ENCODE measurements at regions not wholly inside any gene's neighbourhood (a gene's known extent, or its start where the extent isn't known, plus 50 kb on each side); places are given as distances from the start of the nearest gene placed in this dataset.

- no peak overlapping the region for H2BK120ac ChIP-seq (ENCODE audit: low read depth, low read length)
- no peaks in the 10 kb centered on the region for H4K20me1 ChIP-seq (ENCODE audit: insufficient read depth, low read length)
- no peak overlapping the region for H3K9ac ChIP-seq (ENCODE audit: low read depth, low read length)
- no peaks in the 10 kb centered on the region for H3K9me3 ChIP-seq (ENCODE audit: control insufficient read depth, insufficient read depth, low read length)
- intact Hi-C loops (cut with micrococcal nuclease) (no loop called here), dilution Hi-C loops (cut with HindIII; ENCODE audit: low sequenced_read_pairs, unreplicated experiment) (no loop called here), in situ Hi-C loops (cut with MboI; ENCODE audit: low sequenced_read_pairs) (no loop called here)
- H3K27me3 ChIP-seq (ENCODE audit: control insufficient read depth, insufficient read depth, low read length): no peaks in the 10 kb centered on the region
- H3K18ac ChIP-seq (ENCODE audit: low read depth, low read length): no peak overlapping the region
- ChIA-PET CTCF (no interaction called here), POLR2A (ENCODE audit: unreplicated experiment) (no interaction called here)
- no peak overlapping the region for H3K27ac ChIP-seq (ENCODE audit: insufficient read depth, low read length)
- TF ChIP-seq CHD1 (IDR thresholded peaks at IDR 0.05; ENCODE audit: low read depth, low read length) (no peak), FOS (IDR thresholded peaks at IDR 0.05; ENCODE audit: low read depth, low read length) (no peak), RFX5 (IDR thresholded peaks at IDR 0.05; ENCODE audit: low read depth, low read length) (no peak), USF2 (IDR thresholded peaks at IDR 0.05; ENCODE audit: low read depth, low read length) (no peak), CTCF (conservative IDR thresholded peaks at IDR 0.05; ENCODE audit: low read depth, low read length) (no peak), RCOR1 (IDR thresholded peaks at IDR 0.05; ENCODE audit: insufficient replicate concordance, low read length) (no peak), MXI1 (IDR thresholded peaks at IDR 0.05; ENCODE audit: borderline replicate concordance, low read depth, low read length) (no peak), BHLHE40 (IDR thresholded peaks at IDR 0.05; ENCODE audit: low read depth, low read length) (no peak), CEBPB (IDR thresholded peaks at IDR 0.05; ENCODE audit: low read depth, low read length) (no peak)
- H2AK9ac ChIP-seq (replicated peaks; ENCODE audit: low read depth, low read length, poor library complexity): no peak overlapping the region
- no peaks in the 10 kb centered on the region for H3K79me1 ChIP-seq (ENCODE audit: low read depth in 1 of 2, low read length in 2 of 2)
- H2BK15ac ChIP-seq (ENCODE audit: low read depth, low read length): no peak overlapping the region
- no peak for ATAC-seq (ENCODE audit: low read depth)
- H2BK5ac ChIP-seq (ENCODE audit: low read depth, low read length, poor library complexity, severe bottlenecking): no peak overlapping the region
- no peak overlapping the region for H2AK5ac ChIP-seq (ENCODE audit: low read depth, low read length)
- H3K23ac ChIP-seq (ENCODE audit: low read depth, low read length): no peak overlapping the region
- H3K4me1 ChIP-seq (ENCODE audit: control insufficient read depth, insufficient read depth, low read length): no peaks in the 10 kb centered on the region
- no peak overlapping the region for H2AFZ ChIP-seq (replicated peaks; ENCODE audit: low read length, poor library complexity)
- H3K4me3 ChIP-seq (ENCODE audit: insufficient read depth, low read depth, low read length): no peak overlapping the region
- no peak overlapping the region for H4K91ac ChIP-seq (ENCODE audit: insufficient read depth, low read depth, low read length)
- H4K5ac ChIP-seq (ENCODE audit: low read depth, low read length): no peak overlapping the region
- H3K4ac ChIP-seq (ENCODE audit: low read depth, low read length): no peak overlapping the region
- no CpG with 5 or more reads among the region's 3 CpGs for WGBS, 2 experiments (ENCODE audit: extremely low coverage in 2 of 2, insufficient read length in 1 of 2)
- no TSS peak for BruUV-seq (replicated peaks)
- H3K4me2 ChIP-seq (ENCODE audit: low read depth, low read length): no peak overlapping the region
- H3K14ac ChIP-seq (replicated peaks; ENCODE audit: low read depth, low read length): no peak overlapping the region
- H3K9me1 ChIP-seq (ENCODE audit: insufficient read depth, low read length): no peaks in the 10 kb centered on the region
- no peaks in the 10 kb centered on the region for H3K36me3 ChIP-seq (ENCODE audit: control insufficient read depth, insufficient read depth, low read length)
- no peak overlapping the region for H4K8ac ChIP-seq (ENCODE audit: low read depth in 2 of 2, low read length in 2 of 2)
- no peak overlapping the region for H2BK20ac ChIP-seq (ENCODE audit: low read depth, low read length)
- no peak for DNase-seq
- no peak overlapping the region for H3K56ac ChIP-seq (ENCODE audit: extremely low read depth, insufficient read depth, low read length)
Measured at GRCh38 chr10:107657851-107658250, 493.3 kb upstream of the SORCS1 start.

Data from IMR-90 (cell line).